ENCODE measurements at regions not wholly inside any gene's neighbourhood (a gene's known extent, or its start where the extent isn't known, plus 50 kb on each side); places are given as distances from the start of the nearest gene placed in this dataset.

GRCh38 chrX:67872958-67873357 is 329.1 kb downstream of the AR start:
- no peak for DNase-seq (ENCODE audit: low read depth in 1 of 2, low spot score in 1 of 2)
- in situ Hi-C loops (cut with HindIII; ENCODE audit: low pct_unique_long_range_greater_than_20kb, low sequenced_read_pairs): no loop called here
- no peak for TF ChIP-seq JUND (IDR thresholded peaks at IDR 0.05; ENCODE audit: low read depth)

DNA sequence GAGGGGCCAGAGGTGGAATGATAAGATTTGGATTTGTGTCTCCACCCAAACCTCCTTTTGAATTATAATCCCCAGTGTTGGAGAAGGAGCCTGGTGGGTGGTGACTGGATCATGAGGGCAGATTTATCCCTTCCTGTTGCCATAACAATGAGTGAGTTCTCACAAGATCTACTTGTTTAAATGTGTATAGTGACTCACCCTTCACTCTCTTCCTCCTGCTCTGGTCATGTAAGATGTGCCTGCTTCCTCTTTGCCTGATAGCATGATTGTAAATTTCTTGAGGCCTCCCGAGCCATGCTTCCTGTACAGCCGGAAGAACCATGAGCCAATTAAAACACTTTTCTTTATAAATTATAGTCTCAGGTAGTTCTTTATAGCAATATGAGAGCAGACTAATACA is 348.6 kb downstream of the AR start:
- DNase-seq (ENCODE audit: low read depth in 1 of 2, low spot score in 1 of 2): no peak
- in situ Hi-C loops (cut with HindIII; ENCODE audit: low pct_unique_long_range_greater_than_20kb, low sequenced_read_pairs): no loop called here
- TF ChIP-seq JUND (IDR thresholded peaks at IDR 0.05; ENCODE audit: low read depth): no peak

GRCh38 chrX:67893931-67894330 is 350.1 kb downstream of the AR start:
- no peak for TF ChIP-seq JUND (IDR thresholded peaks at IDR 0.05; ENCODE audit: low read depth)
- in situ Hi-C loops (cut with HindIII; ENCODE audit: low pct_unique_long_range_greater_than_20kb, low sequenced_read_pairs): no loop called here
- peak in 1 of 2 experiments; percentile 2 for DNase-seq (ENCODE audit: low read depth in 1 of 2, low spot score in 1 of 2)

DNA sequence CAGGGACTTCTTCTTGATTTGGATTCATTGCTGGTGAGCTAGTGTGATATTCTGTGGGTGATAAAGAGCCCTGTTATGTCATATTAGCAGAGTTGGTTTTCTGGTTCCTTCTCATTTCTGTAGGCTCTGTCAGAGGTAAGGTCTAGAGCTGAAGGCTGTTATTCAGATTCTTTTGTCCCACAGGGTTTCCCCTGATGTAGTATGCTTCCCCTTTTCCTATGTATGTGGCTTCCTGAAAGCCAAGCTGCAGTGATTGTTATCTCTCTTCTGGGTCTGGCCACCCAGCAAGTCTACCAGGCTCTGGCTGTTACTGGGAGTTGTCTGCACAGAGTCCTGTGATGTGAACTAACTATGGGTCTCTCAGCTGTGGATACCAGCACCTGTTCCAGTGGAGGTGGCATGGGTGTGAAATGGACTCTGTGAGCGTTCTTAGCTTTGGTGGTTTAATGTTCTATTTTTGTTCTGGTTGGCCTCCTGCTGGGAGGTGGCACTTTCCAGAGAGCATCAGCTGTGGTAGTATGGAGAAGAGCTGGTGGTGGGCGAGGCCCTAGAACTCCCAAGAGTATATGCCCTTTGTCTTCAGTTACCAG is 373.7 kb downstream of the AR start:
- no peak for DNase-seq (ENCODE audit: low read depth in 1 of 2, low spot score in 1 of 2)
- in situ Hi-C loops (cut with HindIII; ENCODE audit: low pct_unique_long_range_greater_than_20kb, low sequenced_read_pairs): no loop called here
- no peak for TF ChIP-seq JUND (IDR thresholded peaks at IDR 0.05; ENCODE audit: low read depth)

DNA sequence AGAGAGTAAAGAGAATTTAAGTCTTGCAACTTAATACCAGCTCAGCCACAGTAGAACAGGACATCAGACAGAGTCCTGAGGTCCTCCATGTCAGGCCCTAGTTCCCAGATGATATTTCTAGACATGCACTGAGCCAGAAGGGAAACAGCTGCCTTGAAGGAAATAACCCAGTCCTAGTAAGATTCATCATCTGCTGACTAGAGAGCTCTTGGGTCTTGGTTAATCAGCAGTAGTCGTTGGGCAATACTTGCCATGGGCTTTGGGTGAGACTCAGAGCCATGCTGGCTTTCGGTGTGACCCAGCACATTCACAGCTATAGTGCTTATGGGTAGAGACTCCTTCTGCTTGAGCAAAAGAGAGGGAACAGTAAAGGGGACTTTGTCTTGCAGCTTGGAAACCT is 379.1 kb downstream of the AR start:
- DNase-seq (ENCODE audit: low read depth in 1 of 2, low spot score in 1 of 2): no peak
- in situ Hi-C loops (cut with HindIII; ENCODE audit: low pct_unique_long_range_greater_than_20kb, low sequenced_read_pairs): no loop called here
- TF ChIP-seq JUND (IDR thresholded peaks at IDR 0.05; ENCODE audit: low read depth): no peak

GRCh38 chrX:67939270-67939669 is 395.4 kb downstream of the AR start:
- DNase-seq (ENCODE audit: low read depth in 1 of 2, low spot score in 1 of 2): no peak
- in situ Hi-C loops (cut with HindIII; ENCODE audit: low pct_unique_long_range_greater_than_20kb, low sequenced_read_pairs): no loop called here
- no peak for TF ChIP-seq JUND (IDR thresholded peaks at IDR 0.05; ENCODE audit: low read depth)

GRCh38 chrX:67949270-67949669 is 405.4 kb downstream of the AR start:
- in situ Hi-C loops (cut with HindIII; ENCODE audit: low pct_unique_long_range_greater_than_20kb, low sequenced_read_pairs): no loop called here
- no peak for TF ChIP-seq JUND (IDR thresholded peaks at IDR 0.05; ENCODE audit: low read depth)
- DNase-seq (ENCODE audit: low read depth in 1 of 2, low spot score in 1 of 2): no peak

- no peak for DNase-seq (ENCODE audit: low read depth in 1 of 2, low spot score in 1 of 2)
- no peak for TF ChIP-seq JUND (IDR thresholded peaks at IDR 0.05; ENCODE audit: low read depth)
- in situ Hi-C loops (cut with HindIII; ENCODE audit: low pct_unique_long_range_greater_than_20kb, low sequenced_read_pairs): no loop called here
Measured at GRCh38 chrX:67953658-67954057, 409.8 kb downstream of the AR start.

GRCh38 chrX:67961516-67961915 is 417.7 kb downstream of the AR start:
- in situ Hi-C loops (cut with HindIII; ENCODE audit: low pct_unique_long_range_greater_than_20kb, low sequenced_read_pairs): no loop called here
- no peak for DNase-seq (ENCODE audit: low read depth in 1 of 2, low spot score in 1 of 2)
- no peak for TF ChIP-seq JUND (IDR thresholded peaks at IDR 0.05; ENCODE audit: low read depth)
